Kidney glomerular epithelial cell (primary cell): ENCODE measurements at regions not wholly inside any gene's neighbourhood (a gene's known extent, or its start where the extent isn't known, plus 50 kb on each side); places are given as distances from the start of the nearest gene placed in this dataset.
A peak's percentile ranks its signal among the peaks of the same experiment; 100 is the strongest.

Source experiments
- DNase-seq: peaks from one replicate; lab custom pipeline; 2025; lab: John Stamatoyannopoulos, UW

DNA sequence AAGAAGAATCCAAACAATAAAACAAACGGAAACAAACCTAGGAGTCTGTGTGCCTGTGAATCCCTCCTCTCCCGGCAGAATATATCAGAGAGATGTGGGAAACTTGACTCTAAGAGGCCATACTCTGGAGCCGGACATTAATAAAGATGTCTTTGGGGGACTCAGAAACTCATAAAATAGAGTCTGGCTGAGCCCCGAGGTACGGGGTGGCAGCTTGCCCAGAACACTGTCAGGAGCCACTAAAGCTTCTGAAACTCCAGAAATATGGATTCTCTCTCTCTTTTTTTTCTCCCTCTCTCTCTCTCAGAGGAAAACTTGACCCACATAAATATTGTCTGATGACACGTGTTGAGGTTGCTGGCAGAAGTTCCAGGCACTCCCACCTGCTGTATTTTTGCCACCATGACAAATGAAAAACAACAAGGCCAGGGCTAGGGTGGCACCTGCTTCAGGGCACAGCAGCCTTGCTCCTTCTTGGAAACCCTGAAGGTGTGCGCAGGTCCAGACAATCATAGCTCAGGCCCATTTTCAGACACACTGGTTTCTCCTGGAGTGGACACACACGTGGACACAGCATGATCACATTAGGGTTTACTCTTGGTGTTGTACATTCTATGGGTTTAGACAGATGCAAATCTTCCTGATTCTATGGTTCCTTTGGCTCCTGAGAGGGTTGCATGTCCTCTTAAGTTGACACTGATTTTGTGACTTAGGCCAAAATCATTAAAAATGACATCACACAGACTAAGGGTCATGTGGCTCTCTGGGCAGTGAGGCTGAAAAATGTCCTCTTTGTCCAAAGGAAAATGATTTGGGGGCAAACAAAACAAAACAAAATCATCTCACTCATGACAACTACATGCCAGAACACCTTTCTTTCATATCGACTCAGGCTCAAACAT lies 282.6 kb upstream of the IRX3 start:
- no peak for DNase-seq

DNA sequence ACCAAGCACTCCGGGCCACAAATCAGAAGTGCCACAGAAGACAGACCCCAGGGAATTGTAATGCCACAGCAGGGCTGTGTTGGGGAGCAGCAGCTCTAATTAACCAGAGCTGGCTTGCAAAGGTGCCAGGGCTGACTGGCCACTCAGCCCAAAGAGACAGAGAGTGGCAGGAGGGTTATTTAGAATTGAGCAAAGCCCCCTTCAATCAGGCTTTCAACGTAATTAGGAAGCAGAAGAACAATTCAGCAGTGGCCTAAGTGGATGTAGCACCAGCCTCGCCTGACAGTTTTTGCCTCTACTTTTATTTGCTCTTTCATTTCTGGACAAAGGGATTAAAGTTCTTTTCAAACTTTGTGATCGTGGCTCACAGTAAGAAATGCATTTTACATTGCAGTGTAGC lies 278.3 kb upstream of the IRX3 start:
- no peak for DNase-seq

DNA sequence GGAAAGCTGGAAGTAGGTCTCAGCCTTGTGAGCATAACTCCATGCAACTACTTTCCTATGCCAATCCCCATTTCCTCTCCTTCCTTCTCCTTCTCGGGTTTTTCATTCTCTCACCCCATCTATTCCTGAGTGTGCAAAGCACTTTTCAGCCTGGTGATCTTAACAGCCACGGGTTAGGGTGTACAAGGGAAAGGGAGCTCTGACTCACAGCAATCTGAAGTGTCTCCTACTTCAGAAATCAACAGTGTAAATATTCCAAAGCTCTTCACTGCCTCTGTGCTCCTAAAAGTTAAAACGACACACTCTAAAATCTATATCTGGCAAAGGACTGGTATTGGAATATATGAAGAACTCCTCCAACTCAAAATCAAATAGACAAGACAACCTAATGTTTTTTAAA lies 268.0 kb upstream of the IRX3 start:
- DNase-seq, result no peak

DNA sequence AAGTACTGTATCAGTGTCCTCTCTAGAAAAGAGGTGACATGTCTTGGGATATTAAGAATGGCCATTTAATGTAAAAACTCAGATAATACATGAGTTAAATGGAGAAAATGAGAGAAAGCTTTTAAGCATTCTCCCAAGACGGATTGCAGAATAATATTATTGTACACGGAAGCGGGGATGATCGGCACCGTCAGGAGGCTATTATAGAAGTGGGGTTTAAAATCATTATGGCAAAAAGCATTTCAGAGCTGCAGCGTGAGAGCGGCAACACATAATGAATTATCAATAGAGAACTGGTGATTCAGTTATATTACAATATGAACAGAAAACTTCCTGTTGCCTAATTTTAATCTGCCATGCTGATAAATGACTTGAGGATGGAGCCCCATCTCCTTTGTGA lies 261.7 kb upstream of the IRX3 start:
- DNase-seq, result no peak

DNA sequence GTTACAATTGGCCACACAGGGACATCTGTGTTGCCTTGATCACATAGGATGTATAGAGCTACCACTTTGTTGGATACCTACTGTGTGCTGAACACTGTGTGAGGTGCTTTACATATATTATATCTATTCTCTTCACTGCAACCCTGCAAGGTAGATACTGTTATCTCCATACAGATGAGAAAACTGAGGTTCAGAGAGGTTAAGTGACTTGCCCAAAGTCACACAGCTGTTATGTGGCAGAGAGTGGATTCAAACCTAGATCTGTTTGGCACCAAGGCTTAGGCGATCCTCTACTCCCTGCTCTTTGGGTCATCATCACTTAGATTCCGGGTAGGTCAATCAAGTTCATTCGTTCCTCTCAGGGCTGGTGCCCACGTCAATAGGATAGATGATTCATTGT lies 260.5 kb upstream of the IRX3 start:
- no peak for DNase-seq

DNA sequence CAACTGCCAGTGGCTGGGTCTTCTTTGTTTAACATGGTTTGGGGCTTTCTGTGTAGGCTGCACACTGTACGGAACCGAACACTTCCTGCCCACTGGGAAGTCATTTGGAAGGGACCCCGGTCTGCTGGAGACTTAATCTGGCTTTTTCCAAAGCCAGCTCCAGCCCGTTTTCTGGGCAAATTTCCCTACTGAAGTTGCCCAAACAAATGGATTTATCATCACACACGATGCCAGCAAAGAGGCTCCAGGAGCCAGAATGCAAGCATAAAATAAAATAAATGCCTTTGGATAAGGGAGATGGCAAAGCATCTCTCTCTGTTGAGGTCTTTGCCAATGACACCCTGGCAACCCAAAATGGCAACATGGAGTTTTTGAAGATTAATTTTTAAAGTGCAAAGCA lies 259.9 kb upstream of the IRX3 start:
- DNase-seq, result no peak

DNA sequence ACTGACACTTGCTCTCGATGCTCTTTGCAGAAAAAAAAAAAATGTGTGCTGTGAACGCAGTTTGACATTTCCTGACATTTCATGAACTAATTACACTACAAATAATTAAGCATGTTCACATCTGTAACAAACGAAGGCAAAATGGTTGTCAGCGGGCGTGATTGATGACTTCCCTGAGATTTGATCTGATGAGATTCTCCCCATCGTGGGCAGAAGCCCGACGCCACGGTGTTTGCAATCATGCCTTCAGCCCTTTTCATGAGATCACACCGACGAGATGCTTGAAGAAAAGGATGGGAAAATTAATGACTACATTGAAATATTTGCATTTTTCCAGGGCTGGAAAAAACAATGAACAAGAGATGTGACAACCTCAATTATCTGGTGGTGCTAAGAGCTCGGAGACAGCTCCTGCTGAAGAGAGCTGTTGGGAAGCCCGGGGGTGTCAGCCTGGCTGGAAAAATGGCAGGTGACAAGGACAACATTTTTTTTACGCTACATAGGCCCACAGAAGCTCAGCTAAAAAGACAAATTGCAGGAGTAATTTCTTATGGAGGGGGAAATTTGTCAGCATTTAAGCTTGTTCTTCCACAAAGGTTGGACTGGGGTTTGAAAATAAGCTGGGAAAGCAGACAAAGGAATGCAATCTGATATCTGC lies 259.4 kb upstream of the IRX3 start:
- DNase-seq, result no peak

DNA sequence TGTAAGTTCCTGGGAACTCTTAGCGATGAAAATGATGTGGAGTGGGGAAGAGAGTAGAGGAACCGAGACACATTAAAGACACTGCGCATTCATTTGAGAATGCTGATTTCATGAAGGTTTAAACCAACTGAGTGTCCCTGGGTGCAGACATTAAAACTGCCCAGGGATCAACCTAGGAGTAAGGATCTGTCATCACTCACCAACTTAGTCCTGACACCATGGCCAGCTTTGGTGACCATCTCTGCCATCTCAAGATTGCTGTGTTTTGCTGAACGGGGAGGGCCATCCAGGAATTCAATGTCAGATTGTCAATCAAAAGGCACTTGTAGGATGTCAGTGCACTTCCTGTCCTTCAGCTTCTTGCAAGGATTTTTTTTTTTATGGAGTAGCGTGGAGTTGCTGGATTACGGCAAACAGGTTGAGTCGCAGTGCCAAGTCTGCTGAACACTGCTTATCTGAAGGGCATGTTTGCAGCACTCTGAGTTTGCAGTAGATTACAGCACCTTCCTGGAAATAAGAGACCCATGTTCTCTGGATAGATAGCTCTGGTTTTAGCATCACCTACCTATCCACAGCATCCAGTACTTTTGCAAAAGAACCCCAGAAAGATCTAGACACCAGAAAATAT lies 258.1 kb upstream of the IRX3 start:
- DNase-seq, result no peak

DNA sequence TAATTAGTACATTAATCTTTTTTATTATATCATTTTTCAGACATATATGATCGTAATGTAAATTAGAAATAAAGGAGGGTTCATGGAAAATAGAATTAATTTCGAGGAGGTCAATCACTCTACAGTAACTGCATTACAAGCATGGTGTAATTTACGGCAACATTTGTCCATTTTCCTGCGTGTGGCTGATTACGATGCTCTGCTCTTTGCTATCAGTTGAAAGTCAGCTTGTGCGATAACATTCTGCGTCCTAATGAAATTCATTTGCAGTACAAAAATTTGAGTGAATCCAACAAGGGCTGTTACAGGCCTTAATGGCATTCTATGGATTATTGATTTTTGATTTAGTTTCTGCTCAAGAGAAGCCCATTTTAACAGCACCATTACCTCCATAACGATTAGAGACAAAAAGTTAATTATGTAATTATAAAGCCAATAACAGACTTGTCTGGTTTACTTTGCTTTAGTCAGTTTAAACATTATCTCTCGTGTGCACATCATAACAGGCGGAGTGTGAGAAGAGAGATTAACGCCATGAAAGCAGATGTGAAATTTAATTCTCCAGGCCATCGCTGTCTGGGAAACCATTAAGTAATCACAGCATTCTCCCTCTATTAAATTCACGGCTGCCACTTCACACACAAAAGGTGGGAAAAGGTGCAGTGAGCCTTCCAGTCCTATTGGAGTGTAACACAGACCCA lies 256.4 kb upstream of the IRX3 start:
- DNase-seq, result no peak

DNA sequence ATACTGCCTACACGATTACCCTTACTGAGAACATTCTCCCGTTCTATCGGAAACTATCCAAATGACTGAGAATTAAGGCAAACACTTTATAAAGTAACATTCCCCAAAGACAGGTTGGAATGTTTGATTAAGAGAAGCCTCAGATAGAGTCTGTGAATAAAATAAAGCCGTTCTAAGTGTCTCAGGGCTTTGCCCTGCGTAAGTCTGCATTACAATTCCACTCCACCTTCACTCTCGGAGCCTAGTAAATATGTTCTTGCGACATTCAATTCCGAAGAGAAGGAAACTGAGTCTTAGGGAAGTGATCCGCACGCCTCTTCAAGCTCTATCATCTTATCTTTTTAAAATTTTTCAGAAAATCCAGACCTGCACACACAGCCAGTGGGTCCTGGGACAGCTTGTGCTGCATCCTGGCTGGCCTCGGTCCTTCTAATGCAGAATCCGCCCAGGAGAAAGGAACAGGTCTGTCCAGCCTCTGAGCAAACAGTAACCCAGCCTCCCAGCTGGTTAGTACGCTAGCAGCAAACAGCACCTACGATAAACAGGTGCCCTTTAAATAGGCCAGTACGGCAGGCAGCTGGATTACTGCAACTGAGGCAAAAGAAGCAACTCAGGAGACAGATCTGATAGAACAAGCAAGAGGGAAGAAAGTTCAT lies 254.1 kb upstream of the IRX3 start:
- no peak for DNase-seq

DNA sequence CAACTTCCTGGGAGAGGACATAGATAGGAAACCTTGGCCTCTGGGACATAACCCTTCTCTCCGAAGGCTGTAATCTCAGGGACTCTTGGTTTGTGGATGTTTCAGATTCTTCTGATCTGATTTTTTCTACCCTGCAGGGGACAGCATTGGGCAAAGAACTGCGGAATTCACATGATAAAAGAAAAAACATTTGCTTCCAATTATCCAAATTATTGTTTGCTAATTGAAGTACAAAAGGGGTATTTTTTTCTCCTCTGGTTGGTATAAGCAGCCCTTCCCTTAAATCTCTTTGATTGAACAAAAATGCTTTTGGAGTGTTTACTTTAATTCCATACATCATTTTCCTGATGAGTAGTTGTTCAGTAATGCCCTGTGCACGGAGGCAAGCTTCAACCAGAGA lies 251.7 kb upstream of the IRX3 start:
- no peak for DNase-seq

DNA sequence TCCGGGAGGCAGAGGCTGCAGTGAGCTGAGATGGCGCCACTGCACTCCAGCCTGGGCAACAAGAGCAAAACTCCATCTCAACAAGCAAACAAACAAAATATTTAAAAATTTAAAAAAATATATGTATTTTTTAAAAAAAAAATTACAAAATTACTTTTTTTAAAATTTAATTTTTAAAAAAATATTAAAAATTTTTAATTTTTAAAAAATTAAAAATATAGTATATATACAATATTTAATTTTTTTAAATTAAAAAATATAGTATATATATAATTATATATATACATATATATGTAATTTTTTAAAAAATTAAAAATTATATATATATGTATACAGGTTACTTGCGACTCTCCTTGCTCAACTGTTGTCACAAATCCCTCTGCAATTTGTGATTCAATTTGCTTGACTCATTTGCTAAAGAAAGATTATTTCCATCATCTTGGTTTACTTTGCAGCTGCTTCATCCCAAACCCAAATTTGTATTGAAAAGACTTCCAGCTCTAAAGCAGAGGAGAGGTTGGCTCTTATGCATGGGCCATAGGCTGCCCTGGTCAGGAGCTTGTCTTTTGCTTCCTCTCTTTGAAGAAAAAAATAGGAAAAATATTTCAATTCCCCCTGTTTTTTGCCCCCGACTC lies 247.4 kb upstream of the IRX3 start:
- no peak for DNase-seq

DNA sequence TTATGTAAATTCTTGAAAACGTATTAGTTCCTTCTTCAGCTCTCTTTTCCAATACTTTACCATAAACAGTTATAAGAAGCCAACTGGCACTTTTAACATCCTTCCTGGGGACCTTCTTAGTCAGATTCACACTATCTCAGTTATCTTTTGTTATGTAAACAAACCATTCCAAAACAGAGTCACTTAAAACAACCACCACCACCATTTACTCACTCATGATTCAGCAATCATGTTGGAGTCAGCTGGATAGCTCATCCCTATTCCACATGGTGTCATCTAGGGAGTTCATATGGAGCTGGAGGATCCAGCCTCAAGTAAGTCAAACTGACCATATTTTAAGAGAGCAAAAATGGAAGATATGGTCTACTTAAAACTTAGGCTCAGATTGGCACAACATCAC lies 240.3 kb upstream of the IRX3 start:
- DNase-seq, result no peak

DNA sequence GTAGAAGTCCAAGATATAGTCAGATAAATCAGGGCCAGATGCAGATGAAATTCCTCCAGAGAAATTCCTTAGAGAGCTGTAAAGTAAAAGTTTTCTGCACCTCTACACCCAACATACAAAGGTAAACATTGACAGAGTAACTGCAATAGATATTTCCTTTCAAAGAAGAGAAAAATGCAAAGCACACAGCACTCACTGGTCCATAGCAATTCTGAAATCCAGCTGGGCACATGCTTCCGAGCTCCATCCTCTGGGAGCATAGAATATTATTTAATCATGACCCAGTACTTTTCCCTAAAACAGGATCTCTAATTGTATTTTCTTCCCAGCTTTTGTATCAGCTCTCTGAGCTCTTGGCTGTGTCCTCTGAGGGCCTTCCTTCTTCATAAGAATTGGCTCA lies 239.5 kb upstream of the IRX3 start:
- no peak for DNase-seq

DNA sequence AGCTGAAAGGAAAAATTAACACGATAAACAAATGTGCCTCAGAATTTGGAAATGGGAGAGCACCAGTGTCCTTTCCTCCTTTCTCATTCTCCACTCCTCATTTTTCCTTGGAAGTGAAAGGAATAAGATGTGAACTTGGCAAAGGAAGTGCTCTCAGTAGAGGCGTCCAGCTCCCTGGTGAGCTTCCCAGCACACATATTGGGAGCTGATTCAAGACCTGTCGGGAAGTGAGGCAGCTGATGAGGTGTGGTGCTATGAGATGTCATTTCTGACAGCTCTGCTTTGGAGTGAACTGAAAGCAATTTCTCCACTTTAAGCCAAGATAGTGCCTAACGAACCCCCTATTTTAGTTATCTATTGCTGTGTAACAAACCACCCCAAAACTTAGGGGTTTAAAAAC lies 238.5 kb upstream of the IRX3 start:
- no peak for DNase-seq

DNA sequence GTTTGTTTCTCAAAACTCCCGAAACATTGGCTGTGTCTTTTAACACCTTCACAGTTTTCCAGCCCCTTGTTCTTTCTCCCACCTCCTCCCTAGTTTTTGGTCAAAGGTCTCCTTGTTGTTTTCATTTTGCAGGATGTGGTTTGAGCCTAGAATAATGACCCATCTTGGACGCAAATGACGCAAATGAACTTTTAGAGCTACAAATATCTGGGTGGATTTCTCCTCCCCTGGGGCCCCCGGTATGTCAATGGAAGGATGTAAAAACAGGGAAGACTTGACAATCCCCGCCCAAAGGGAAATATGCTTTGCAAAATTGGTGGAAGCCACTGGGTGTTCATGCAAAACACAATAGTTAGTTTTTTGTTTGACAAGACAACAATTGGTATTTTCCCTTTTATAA lies 236.0 kb upstream of the IRX3 start:
- DNase-seq, result no peak

DNA sequence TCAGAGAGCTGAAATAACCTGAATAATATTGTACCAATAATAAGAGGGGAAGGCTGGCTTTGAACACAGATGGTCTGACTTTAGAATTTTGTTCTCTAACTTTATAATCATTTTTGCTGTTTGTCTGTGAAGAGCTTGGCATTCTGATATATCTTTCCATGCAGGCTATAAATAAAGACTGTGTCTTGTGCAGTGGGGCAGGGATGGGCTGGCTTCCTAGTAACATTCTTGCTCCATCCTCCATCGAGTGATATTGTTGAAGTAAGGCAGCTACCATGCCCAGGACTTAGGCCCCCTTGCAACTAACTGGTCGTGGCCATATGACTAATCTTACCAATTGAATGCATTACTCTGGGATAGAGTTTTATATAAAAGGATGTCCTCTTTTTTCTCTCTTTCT lies 234.7 kb upstream of the IRX3 start:
- DNase-seq, result no peak

DNA sequence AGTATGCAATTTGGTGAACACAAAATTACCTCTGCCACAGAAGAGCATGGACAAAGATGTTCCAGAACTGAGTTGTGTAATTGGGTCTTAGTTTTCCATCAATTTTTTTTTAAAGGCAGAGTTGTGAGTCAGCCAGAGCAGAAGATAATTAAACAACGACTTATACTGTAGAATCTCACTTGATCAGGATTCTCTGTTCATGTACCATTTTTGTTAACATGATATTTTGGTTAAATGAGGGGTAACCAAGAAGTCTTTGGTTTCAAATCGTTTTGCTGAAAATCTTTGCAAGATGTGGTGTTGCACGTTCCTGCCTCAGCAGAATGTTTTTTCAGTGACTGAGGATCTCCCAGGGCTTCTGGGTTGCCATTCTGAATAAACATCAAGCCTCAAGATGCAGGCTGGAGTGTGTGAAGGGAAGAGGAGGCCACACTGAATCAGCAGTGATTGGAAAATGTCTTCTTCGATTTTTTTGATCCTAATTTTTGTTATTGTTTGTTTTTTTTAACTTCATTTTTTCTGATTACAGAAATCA lies 232.6 kb upstream of the IRX3 start:
- DNase-seq, result no peak

DNA sequence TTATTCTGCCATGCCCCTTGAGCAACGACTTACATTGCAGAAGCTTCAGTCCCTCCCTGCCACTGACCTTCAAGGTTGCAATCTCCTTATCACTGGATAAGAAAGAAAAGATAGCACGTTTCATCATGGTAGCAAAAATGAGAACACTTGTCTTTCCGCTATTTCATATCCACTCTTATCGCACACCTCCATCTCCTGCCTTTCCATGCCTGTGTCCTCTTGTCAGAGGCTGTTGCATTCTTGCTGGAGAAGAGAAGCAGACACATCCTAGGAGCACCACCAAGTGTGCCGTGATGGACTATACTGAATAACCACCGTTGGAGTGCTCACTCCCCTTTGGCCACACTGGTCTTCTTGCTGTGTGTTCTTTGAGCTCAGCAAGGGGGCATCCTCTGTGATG lies 230.6 kb upstream of the IRX3 start:
- no peak for DNase-seq

DNA sequence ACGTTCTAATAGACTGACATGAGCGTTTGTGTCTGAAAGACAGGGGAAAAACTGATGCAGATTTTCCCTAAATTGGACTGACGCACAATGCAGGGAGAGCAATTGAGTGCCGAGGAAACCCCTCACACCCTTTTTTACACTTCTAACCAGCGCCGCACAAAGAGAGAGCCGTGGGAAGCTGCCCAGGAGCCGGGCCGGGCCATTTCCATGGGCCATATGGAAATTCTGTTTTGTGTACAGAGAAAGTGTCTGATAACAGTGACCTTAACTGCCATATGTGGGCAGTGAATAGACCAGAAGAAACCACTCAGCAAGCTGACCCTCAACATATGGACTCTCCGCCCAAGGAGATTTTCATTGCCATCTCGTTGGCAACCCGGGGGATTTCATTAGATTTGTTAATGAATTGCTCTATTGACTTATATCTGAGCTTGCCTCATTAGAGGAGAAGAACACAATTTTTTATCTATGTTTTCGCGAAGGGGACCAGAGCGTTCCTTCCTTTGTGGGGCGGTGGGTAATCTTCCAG lies 225.9 kb upstream of the IRX3 start:
- no peak for DNase-seq

DNA sequence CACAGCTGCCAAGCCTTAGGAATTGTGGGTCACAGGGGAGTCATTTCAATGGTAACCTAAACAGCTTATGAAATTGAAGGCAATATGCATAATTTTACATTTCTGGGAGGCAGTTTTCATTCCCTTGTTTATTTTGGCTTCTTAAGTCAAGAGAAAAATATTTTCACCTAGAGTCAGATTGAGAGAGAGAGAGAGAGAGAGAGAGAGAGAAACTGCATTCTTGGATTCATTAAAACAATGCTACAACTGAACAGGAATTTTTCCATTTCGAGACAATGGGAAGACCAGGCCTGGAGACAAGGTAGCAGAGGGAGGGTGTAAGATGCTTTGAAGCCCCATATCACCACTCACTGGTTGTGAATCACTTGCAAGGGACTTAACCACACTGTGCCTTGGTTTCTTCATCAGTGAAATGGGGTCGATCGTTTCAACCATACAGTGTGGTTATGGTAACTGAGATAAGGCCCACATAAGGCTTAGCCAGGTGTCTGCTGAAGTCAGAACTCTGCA lies 224.7 kb upstream of the IRX3 start:
- DNase-seq, result peak; percentile 30
